ENCODE measurements at regions not wholly inside any gene's neighbourhood (a gene's known extent, or its start where the extent isn't known, plus 50 kb on each side); places are given as distances from the start of the nearest gene placed in this dataset.

DNA sequence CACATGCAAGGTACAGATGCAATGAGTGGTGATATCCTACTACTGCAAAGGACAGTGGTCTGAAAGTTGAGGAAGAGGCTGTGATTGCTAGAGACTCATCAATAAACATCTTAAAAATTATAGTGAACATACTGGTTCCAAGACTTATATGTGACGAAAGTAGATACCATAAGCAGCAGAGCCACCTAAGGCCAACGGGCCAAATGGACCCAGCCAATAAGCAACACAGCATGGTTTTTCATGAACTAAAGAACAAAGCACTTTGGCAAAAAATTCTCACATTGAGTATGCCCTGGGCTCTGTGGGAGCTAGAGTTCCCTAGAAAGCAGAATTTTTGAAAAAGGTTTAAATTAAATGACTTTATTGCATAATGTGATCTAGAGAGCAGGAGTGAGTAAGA, 272.1 kb downstream of the SI start:
- TF ChIP-seq, protein P1, sequence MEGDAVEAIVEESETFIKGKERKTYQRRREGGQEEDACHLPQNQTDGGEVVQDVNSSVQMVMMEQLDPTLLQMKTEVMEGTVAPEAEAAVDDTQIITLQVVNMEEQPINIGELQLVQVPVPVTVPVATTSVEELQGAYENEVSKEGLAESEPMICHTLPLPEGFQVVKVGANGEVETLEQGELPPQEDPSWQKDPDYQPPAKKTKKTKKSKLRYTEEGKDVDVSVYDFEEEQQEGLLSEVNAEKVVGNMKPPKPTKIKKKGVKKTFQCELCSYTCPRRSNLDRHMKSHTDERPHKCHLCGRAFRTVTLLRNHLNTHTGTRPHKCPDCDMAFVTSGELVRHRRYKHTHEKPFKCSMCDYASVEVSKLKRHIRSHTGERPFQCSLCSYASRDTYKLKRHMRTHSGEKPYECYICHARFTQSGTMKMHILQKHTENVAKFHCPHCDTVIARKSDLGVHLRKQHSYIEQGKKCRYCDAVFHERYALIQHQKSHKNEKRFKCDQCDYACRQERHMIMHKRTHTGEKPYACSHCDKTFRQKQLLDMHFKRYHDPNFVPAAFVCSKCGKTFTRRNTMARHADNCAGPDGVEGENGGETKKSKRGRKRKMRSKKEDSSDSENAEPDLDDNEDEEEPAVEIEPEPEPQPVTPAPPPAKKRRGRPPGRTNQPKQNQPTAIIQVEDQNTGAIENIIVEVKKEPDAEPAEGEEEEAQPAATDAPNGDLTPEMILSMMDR (IDR thresholded peaks at IDR 0.05; ENCODE audit: low read depth, low read length, poor library complexity, severe bottlenecking): no peak
- TF ChIP-seq EZH2phosphoT487 (IDR thresholded peaks at IDR 0.05; ENCODE audit: borderline replicate concordance, low read length): no peak

Data from DOHH2 (cell line).